C4-2B (cell line): ENCODE measurements at regions not wholly inside any gene's neighbourhood (a gene's known extent, or its start where the extent isn't known, plus 50 kb on each side); places are given as distances from the start of the nearest gene placed in this dataset.
A peak's percentile ranks its signal among the peaks of the same experiment; 100 is the strongest.

Experiments used
- H3K27ac ChIP-seq: fragments of 450-650 bp; 2 replicates; pipeline ENCODE4 v1.5.1; 2017
- CTCF ChIP-seq: fragments of 450-650 bp; conservative IDR thresholded peaks from 2 replicates; pipeline ENCODE4 v1.5.1; 2017; ENCODE audit warnings: mild to moderate bottlenecking
- ZFX ChIP-seq: fragments of 450-650 bp; IDR thresholded peaks from 2 replicates; pipeline ENCODE4 v1.6.1; 2017

DNA sequence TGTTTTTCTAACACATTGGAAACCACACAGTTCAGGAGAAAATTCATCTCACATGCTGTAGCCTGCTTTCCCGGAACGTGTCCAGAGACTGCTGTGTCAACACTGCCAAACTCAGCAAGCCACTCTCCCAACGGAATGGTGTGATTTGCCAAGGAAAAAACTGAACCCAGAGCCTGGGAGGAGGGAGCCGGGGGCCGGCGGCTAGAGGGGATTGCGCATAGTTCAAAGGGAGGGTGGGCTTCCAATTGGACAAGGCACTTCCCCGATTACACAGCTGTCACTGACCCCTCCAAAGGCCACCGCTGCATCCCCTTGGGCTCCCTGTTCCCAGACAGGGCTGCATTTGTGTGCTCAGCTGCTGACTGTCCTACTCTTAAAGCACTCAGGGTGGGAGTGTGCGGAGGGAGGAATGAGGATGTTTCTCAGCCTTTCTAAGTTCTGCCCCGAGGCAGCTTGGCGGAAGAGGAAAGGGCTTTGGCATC is 256.2 kb downstream of the ZNF621 start:
- no peak overlapping the region for H3K27ac ChIP-seq
- TF ChIP-seq CTCF: no peak
- TF ChIP-seq ZFX: no peak

GRCh38 chr3:40782111-40782721 is 257.5 kb downstream of the ZNF621 start:
- peak; percentile 19 for TF ChIP-seq CTCF
- TF ChIP-seq ZFX: no peak
- H3K27ac ChIP-seq: no peak overlapping the region

DNA sequence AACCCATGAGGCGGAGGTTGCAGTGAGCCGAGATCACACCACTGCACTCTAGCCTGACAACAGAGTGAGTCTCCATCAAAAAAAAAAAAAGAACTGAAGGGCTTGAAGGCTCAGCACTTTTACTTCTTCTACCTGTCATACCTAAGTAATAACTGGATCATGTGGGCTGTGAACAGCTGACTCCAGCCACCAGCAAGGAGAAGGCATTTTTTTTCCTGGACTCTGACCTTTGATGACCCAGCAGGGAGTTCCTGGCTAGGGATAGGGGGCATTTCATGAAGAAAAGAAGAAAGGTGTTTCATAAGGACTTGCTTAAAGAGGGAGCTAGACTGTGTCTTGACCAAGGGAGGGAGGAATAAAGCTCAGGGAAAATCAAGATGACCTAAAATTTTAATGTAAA is 266.0 kb downstream of the ZNF621 start:
- H3K27ac ChIP-seq: no peak overlapping the region
- no peak for TF ChIP-seq ZFX
- TF ChIP-seq CTCF: no peak

DNA sequence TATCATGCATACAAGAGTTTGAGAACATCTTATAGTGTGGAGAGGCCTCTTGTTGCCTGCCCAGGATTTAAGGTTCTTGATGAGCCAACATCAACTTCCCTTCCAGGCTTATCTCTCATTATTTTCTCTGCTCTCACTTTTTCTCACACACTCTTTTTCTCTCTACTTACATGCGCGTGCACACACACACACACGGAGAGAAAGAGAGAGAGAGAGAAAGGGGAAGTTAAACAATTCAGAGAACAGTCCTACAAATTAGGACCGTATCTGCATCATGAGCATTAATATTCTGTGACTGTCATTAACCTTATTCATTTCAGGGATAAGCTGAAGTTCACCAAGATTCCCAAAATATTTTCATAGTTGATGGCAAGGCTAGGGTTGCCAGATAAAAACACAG is 269.0 kb downstream of the ZNF621 start:
- H3K27ac ChIP-seq: no peak overlapping the region
- no peak for TF ChIP-seq ZFX
- TF ChIP-seq CTCF: no peak

- H3K27ac ChIP-seq: no peak overlapping the region
- TF ChIP-seq ZFX (no peak), CTCF (no peak)
Measured at GRCh38 chr3:40800343-40800742, 275.6 kb downstream of the ZNF621 start.

DNA sequence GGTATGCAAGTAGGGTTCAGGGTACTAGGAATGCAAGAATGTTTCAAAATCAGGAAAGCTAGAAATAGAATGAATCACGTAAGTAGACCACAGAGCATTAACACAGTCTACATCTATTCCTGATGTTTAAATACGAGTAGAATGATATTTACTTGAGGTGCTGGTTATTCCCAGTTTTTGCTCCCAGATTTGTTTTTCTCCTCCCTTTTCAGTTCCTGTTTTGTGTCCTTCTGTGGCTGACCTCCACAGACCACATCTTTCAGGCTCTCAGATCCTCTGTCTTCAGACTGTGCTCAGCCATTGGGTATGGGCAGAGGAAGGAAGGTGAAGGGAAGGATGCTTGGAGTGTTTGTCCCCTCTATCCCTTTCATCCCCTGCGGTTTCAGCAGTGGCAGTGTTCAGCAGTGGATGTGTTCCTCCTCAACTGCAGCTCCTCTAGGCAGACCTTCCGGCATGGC is 276.6 kb downstream of the ZNF621 start:
- H3K27ac ChIP-seq: no peak overlapping the region
- no peak for TF ChIP-seq CTCF

DNA sequence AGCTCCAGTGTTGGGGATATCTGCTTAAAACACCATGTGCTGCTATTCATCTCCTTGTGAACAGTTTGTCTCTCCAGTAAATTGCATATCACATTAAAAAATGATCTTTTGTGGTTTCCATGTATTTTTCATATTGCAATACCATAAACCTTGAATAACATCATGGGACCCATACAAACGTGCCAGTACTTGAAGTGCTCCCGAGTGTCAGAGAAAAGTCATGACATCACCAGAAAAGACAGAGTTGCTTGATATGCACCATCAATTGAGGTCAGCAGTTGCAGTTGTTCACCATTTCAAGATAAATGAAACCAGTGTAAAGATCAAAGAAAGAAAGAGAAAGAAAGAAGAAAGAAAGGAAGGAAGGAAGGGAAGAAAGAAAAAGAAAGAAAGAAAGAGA is 278.6 kb downstream of the ZNF621 start:
- TF ChIP-seq ZFX (no peak), CTCF (no peak)
- H3K27ac ChIP-seq: no peak overlapping the region
